HG03060 (cell line): ENCODE measurements at regions not wholly inside any gene's neighbourhood (a gene's known extent, or its start where the extent isn't known, plus 50 kb on each side); places are given as distances from the start of the nearest gene placed in this dataset.

Experiments
- ATAC-seq: cut with Tn5 transposase; IDR thresholded peaks from one replicate; pipeline ENCODE4 v1.9.1; 2021; ENCODE audit warnings: low read depth, moderate number of reproducible peaks; ENCODE audit not compliant: unreplicated experiment

- ATAC-seq, result no peak
Measured at GRCh38 chr5:174229514-174230370, 184.2 kb downstream of the NSG2 start.

GRCh38 chr5:174231956-174232487, 186.5 kb downstream of the NSG2 start:
- no peak for ATAC-seq

GRCh38 chr5:174234388-174234787, 188.9 kb downstream of the NSG2 start:
- ATAC-seq, result no peak

GRCh38 chr5:174235221-174236011, 189.9 kb downstream of the NSG2 start:
- ATAC-seq, result no peak

- no peak for ATAC-seq
Measured at GRCh38 chr5:174236070-174236469, 190.6 kb downstream of the NSG2 start.

- no peak for ATAC-seq
Measured at GRCh38 chr5:174239718-174240117, 194.2 kb downstream of the NSG2 start.

GRCh38 chr5:174242573-174242972, 197.1 kb downstream of the NSG2 start:
- ATAC-seq, result no peak

GRCh38 chr5:174243904-174244303, 198.4 kb downstream of the NSG2 start:
- ATAC-seq, result no peak

- ATAC-seq, result no peak
Measured at GRCh38 chr5:174245516-174246075, 200.1 kb downstream of the NSG2 start.

- ATAC-seq, result no peak
Measured at GRCh38 chr5:174246743-174247142, 201.2 kb downstream of the NSG2 start.

- ATAC-seq, result no peak
Measured at GRCh38 chr5:174247301-174247700, 201.8 kb downstream of the NSG2 start.

- ATAC-seq, result no peak
Measured at GRCh38 chr5:174251305-174252000, 205.9 kb downstream of the NSG2 start.

GRCh38 chr5:174252121-174252520, 206.6 kb downstream of the NSG2 start:
- no peak for ATAC-seq

- no peak for ATAC-seq
Measured at GRCh38 chr5:174259696-174260420, 214.4 kb downstream of the NSG2 start.

GRCh38 chr5:174271316-174271715, 225.8 kb downstream of the NSG2 start:
- no peak for ATAC-seq

- ATAC-seq, result no peak
Measured at GRCh38 chr5:174272671-174273070, 227.2 kb downstream of the NSG2 start.

- ATAC-seq, result peak; percentile 80
Measured at GRCh38 chr5:174273325-174273724, 227.8 kb downstream of the NSG2 start.

- no peak for ATAC-seq
Measured at GRCh38 chr5:174275959-174276358, 230.5 kb downstream of the NSG2 start.

GRCh38 chr5:174281089-174281760, 235.7 kb downstream of the NSG2 start:
- ATAC-seq, result no peak
